GM18858 (cell line): ENCODE measurements at regions not wholly inside any gene's neighbourhood (a gene's known extent, or its start where the extent isn't known, plus 50 kb on each side); places are given as distances from the start of the nearest gene placed in this dataset.
"Not testable (repeated sequence)": the region's sequence is repeated elsewhere in the genome, so short reads cannot be mapped to it uniquely, and the experiment has no call there.

ENCODE experiments used
- ATAC-seq: cut with Tn5 transposase; IDR thresholded peaks from one replicate; pipeline ENCODE4 v1.9.1; 2021; ENCODE audit not compliant: unreplicated experiment

DNA sequence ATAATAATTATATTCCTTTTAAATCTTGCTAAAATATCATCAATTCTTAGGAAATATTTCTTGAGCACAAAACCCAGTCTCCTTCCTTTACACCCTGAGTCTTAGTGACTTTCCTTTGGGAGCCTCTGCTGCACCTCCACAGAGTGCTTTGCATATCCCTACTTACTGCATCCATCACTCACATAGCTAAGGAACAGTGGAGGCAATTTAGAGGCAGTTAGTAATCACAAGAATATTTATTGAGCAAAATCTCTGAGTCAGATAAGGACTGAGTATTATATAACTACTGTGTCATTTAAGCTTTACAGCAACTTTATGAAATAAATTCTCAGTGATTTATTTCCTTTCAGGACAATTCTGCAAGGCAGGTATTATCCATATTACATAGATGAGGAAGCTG lies 327.7 kb downstream of the TMX3 start:
- no peak for ATAC-seq

DNA sequence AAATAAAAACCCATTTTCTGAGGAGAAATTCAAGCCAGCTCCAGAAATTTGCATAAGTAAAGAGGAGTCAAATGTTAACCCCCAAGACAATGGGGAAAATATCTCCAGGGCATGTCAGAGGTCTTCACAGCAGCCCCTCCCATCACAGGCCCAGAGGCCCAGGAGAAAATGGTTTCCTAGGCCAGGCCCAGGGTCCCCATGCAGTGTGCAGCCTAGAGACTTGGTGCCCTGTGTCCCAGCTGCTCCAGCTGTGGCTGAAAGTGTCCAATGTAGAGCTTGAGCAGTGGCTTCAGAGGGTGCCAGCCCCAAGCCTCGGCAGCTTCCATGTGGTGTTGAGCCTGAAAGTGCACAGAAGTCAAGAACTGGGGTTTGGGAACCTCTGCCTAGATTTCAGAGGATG lies 330.9 kb downstream of the TMX3 start:
- not testable (repeated sequence) for ATAC-seq

DNA sequence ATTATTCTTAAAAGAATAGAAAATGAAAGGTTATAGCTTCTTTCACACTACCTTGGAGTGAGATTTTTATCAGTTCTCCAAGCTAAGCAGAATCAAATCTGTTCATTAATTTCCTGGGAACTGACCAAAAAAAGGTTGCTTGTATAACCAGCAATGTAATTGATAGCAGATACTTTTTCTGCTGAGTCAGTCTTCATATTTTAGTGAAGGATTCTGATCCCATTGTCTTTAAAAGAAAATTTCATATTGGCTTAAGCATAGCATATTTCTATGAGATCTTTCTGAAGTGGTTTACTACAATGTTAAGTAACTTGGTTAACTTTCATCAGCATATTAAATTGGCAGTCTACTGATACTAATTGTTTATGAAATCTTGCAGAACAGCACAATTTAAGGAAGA lies 338.0 kb downstream of the TMX3 start:
- no peak for ATAC-seq

GRCh38 chr18:68362907-68363306 lies 352.0 kb downstream of the TMX3 start:
- ATAC-seq = no peak

DNA sequence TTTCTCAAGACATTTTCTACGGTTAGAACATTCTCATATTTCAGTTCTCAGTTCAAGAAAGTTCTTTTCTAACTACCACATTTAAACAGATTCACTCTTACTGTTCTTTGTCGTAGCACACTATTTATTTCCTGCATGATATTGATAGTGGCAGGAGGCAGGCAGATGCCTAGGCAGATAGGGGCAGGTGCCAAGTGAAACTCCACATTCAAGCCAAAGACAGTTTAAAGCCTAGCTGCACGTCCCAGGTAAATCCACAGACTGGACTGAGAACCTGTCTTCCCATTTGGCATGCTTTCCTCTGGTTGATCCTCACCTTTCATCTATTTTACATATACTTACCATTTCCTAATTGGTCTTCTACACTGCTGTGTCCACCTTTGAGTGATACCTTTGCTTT lies 359.3 kb downstream of the TMX3 start:
- ATAC-seq = no peak

GRCh38 chr18:68354176-68354575 lies 360.7 kb downstream of the TMX3 start:
- no peak for ATAC-seq

- ATAC-seq = no peak
Measured at GRCh38 chr18:68342039-68342659, 372.8 kb downstream of the TMX3 start.

DNA sequence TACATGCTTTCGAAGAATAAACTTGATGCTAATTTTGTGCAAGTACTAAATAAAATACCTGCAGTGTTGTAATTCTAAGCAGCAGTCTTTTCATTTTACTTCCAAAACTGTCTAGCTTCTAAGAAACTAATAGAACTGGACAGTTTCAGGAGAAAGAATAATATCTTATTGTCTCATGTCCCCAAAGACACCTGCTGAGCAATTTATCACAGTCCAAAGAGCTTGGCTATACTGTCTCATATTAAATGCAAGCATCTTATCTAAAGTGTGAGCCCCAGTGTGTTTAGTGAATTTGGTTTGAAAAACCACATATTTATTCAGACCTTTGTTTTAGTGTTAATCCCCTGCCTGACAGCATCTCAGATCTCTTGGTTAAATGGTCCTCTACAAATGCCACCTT lies 374.3 kb downstream of the TMX3 start:
- no peak for ATAC-seq

DNA sequence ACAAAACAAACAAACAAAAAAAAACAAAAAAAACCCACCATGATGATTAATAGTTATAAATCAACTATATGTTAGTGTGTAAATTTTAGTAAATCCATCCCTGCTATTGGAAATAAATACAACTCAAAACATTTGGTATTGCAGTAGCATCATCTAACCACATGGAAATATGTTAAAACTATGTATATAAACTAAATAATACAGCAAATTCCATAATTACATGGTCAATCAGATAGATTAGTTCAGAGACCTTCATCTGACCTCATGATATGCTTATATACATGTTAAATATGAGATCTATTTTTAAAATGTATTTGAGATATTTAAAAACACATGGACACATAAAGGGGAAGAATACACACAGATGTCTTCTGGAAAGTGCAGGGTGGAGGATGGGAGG lies 384.2 kb downstream of the TMX3 start:
- ATAC-seq = no peak

GRCh38 chr18:68323921-68324320 lies 391.0 kb downstream of the TMX3 start:
- no peak for ATAC-seq

GRCh38 chr18:68316636-68317035 lies 398.3 kb downstream of the TMX3 start:
- ATAC-seq = no peak

DNA sequence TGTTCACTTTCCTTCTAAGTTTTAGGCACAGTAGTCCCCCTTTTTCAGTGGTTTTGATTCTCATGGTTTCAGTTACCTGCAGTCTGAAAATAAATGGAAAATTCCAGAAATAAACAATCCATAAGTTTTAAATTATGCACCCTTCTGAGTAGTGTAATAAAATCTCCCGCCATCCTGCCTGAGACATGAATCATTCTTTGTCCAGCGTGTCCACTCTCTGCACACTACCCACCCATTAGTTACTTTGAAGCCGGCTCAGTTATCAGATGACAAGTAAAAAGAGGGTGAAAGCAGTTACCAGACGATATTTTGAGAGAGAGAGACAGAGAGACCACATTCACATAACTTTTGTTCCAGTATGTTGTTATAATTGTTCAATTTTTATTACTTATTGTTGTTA lies 400.5 kb downstream of the TMX3 start:
- no peak for ATAC-seq

DNA sequence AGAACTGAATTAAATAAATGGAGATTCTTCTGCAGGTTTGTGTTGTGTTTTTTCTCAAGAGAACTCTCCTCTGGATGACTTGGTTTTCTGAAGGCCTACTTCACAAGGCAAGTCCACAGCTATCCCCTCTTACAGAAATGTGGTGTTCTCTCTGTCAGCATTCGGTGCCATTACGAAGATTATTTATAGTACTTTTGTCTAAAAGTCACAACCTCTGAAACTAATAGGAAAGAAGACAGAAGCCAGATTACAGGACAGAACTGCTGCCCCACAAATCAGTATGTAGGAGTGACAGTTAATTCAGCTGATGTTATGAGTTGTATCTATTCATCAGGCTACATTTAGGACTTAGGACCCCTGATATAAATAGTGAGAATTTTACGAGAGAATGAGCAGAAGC lies 413.5 kb downstream of the TMX3 start:
- ATAC-seq = no peak

DNA sequence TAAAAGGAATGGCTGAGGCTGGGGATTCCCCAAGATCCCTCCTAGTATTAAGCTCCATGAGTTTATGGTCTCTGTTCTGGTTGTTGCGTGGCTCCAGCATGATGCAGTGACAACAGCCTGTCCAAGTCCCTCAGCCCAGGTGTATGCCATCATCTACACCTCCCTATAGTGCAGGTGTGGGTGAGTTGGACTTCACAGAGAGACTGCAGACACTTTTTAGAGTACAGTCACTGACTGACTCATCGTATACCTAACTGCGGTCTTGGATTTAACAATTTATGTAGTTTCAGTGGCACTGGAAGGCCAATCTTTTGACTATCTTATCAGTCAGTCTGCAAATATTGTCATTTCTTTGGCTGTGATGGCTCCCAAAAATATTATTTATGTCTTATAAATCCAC lies 415.0 kb downstream of the TMX3 start:
- ATAC-seq = no peak

DNA sequence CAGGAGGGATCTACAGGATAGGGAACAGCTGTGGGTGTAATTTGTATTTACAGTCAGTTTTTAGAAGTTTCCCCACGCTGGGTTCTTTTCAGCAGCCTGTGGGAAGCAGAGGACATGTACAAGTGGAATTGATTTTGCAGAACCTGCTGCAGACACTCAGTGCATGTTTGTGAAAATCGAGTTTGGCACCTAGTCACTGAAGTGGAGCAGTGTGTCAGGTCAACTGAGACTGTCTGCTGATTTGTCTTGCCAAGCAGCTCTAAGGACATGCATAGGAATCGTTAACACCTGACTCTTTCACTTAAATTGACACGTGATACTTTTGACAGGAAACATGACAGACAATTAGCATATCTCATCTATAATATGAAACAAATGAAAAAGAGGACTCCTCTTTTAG lies 416.6 kb downstream of the TMX3 start:
- ATAC-seq = no peak

DNA sequence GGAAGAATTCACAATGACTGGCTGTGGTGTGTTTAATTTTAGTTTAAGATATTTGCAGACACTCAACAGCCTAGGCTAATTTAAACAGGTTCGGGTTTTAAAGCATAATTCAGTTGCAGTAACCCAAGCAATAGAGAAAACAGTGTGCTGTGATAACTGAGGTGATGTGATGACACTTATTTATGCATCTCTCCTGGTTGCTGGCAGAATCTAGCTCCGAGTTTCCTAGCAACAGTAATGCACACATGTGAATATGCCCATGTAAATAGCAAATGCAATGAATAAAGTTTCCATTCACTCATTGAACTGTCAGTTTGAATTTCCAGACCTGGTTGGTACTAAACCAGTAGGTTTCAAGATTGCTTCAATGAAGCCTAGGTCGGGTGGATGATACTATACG lies 426.5 kb downstream of the TMX3 start:
- ATAC-seq = no peak

DNA sequence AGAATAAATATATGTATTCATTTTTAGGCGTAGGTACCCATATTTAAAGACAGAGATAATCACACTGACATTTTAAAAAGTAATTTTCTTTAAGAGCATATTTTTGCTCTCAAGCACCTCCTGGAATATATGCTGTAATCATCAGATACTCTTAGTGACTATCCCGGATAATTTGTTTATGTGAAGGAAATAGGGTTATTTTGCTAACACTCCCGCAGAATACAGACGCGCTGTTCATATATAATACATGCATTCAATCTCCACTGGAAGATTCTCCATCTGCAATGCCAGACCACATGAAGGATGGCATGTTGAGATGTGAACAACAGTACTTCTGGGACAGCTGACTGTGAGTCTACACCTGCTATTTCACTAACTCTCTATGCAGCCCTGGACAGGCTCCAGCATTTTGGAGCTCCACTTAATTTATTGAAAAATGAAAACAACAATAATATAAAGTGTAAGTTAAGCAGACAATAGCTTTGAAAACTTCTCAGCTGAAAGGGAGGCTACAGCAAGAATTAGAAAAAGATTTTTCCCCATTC lies 430.6 kb downstream of the TMX3 start:
- no peak for ATAC-seq

- no peak for ATAC-seq
Measured at GRCh38 chr18:68283834-68284233, 431.1 kb downstream of the TMX3 start.

- no peak for ATAC-seq
Measured at GRCh38 chr18:68282232-68282631, 432.7 kb downstream of the TMX3 start.

GRCh38 chr18:68275616-68276015 lies 439.3 kb downstream of the TMX3 start:
- no peak for ATAC-seq

DNA sequence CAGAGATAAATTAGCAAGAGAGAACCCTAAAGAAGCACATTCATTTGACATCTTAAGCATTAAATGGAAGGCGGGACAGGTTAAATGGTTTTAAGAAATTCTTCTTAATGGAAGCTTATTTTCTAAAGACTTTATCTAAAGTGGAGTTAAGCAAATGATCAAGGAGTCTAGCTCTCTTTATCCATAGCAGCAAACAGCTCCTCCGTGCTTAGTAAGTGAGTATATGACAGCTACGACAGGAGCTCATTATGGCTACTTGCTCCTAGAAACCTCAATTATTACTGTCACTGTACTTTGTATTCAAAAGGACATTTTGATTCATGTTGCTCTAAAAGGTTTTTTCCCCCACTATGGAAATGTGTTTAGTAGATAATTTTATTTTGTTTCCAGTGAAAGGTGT lies 444.9 kb downstream of the TMX3 start:
- ATAC-seq = no peak

DNA sequence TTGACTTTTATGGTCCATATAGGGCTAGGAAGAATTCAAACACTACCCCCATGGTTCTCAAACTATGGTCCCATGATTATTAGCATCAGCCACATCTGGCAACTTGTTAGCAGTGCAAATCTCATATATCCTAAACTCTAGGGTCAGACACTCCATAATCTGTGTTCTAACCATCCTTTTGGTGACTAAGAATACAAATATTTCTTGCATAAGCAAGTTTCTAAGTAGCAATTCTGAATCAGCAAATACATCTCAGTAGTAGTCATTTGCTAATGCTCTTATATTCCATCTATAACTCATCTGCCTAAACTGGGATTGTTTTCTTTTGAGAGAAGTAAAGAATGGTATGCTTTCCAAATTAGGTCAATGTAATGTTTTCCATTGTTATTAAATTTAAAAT lies 447.3 kb downstream of the TMX3 start:
- no peak for ATAC-seq

DNA sequence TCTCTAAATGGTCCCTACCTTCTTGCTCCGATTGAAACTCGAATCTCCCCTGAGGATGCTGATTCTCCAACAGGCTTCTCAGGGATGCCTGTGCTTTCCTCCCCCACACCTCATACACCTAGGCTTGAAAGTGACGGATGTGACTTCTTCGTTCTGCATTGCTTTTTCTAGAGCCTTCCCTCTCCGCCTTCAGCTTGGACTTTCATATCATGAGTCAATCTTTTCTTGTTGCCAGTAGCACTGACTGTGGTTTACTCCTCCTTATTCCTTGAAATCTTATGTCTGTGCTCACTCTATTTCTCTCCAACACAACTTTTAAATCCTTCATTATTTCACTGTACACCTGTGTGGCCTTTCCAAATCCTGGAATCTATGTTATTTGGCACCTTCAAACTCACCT lies 451.4 kb downstream of the TMX3 start:
- no peak for ATAC-seq
